WTC11 (cell line): ENCODE measurements at regions not wholly inside any gene's neighbourhood (a gene's known extent, or its start where the extent isn't known, plus 50 kb on each side); places are given as distances from the start of the nearest gene placed in this dataset.

Experiments used
- ATAC-seq: fragments of 200-7000 bp; cut with Tn5 transposase; 2 replicates; pipeline ENCODE4 v1.10.0; 2021; ENCODE audit warnings: mild to moderate bottlenecking, moderate library complexity
- CTCF ChIA-PET: fragments of 300-600 bp; sonication (Branson Sonifier 250); formaldehyde crosslinking; loops from one replicate; lab custom pipeline; 2021; ENCODE audit warnings: antibody characterized with exemption; lab: Charles Lee
- POLR2A ChIA-PET: fragments of 350-600 bp; sonication (Branson Sonifier 250); formaldehyde crosslinking; loops from one replicate; lab custom pipeline; 2021; ENCODE audit warnings: antibody characterized with exemption; lab: Charles Lee
- DNase-seq: peaks from one replicate; pipeline ENCODE4 v3.0.0; 2021; ENCODE audit warnings: low spot score
- H3K27ac Mint-ChIP-seq: 2 replicates; pipeline ENCODE4 v1.8.0; 2021; ENCODE audit warnings: mixed read lengths
- H3K27me3 Mint-ChIP-seq: 2 replicates; pipeline ENCODE4 v1.8.0; 2021; ENCODE audit warnings: low read depth, mild to moderate bottlenecking, moderate library complexity, mixed read lengths
- H3K36me3 Mint-ChIP-seq: 2 replicates; pipeline ENCODE4 v1.8.0; 2021; ENCODE audit warnings: mixed read lengths
- H3K4me1 Mint-ChIP-seq: 2 replicates; pipeline ENCODE4 v1.8.0; 2022; ENCODE audit warnings: mixed read lengths
- H3K4me3 Mint-ChIP-seq: 2 replicates; pipeline ENCODE4 v1.8.0; 2021; ENCODE audit warnings: mild to moderate bottlenecking, moderate library complexity, mixed read lengths
- H3K9me3 Mint-ChIP-seq: 2 replicates; pipeline ENCODE4 v1.8.0; 2021; ENCODE audit warnings: mixed read lengths
- ARID4B ChIP-seq: sonication (generic); formaldehyde crosslinking; IDR thresholded peaks from 2 replicates; pipeline ENCODE4 v1.8.0; 2023; ENCODE audit warnings: missing genetic modification reagents, mild to moderate bottlenecking, borderline replicate concordance
- CBFB ChIP-seq: sonication (generic); formaldehyde crosslinking; IDR thresholded peaks from 2 replicates; pipeline ENCODE4 v1.8.1; 2022; ENCODE audit warnings: mild to moderate bottlenecking, low read depth, missing genetic modification reagents
- E2F1 ChIP-seq: sonication (generic); formaldehyde crosslinking; IDR thresholded peaks from 2 replicates; pipeline ENCODE4 v1.8.0; 2022; ENCODE audit warnings: mild to moderate bottlenecking, missing genetic modification reagents
- ELF4 ChIP-seq: sonication (generic); formaldehyde crosslinking; IDR thresholded peaks from 2 replicates; pipeline ENCODE4 v1.8.1; 2022; ENCODE audit warnings: low read depth, mild to moderate bottlenecking, moderate library complexity, missing genetic modification reagents
- EMX1 ChIP-seq: fragments of 250-450 bp; sonication (Bioruptor Pico); IDR thresholded peaks from 2 replicates; pipeline ENCODE4 v1.8.0; 2021; ENCODE audit warnings: mild to moderate bottlenecking
- FOXJ3 ChIP-seq: sonication (generic); formaldehyde crosslinking; IDR thresholded peaks from 2 replicates; pipeline ENCODE4 v1.9.0; 2021; ENCODE audit warnings: missing genetic modification reagents, mild to moderate bottlenecking, borderline replicate concordance
- GABPB1 ChIP-seq: sonication (generic); formaldehyde crosslinking; IDR thresholded peaks from 2 replicates; pipeline ENCODE4 v1.8.1; 2023; ENCODE audit warnings: mild to moderate bottlenecking, missing genetic modification reagents
- IRF1 ChIP-seq: sonication (generic); formaldehyde crosslinking; IDR thresholded peaks from 2 replicates; pipeline ENCODE4 v1.8.0; 2023; ENCODE audit warnings: missing genetic modification reagents
- JAZF1 ChIP-seq: fragments of 250-450 bp; sonication (Bioruptor Pico); IDR thresholded peaks from 2 replicates; pipeline ENCODE4 v1.9.0; 2021; ENCODE audit warnings: moderate library complexity, mild to moderate bottlenecking, inconsistent platforms
- MAX ChIP-seq: sonication (generic); formaldehyde crosslinking; IDR thresholded peaks from 2 replicates; pipeline ENCODE4 v1.8.0; 2022; ENCODE audit warnings: mild to moderate bottlenecking, missing genetic modification reagents
- MLX ChIP-seq: sonication (generic); formaldehyde crosslinking; IDR thresholded peaks from 2 replicates; pipeline ENCODE4 v1.8.1; 2023; ENCODE audit warnings: mild to moderate bottlenecking, missing genetic modification reagents, moderate library complexity
- PRRX2 ChIP-seq: fragments of 250-450 bp; sonication (Bioruptor Pico); IDR thresholded peaks from 2 replicates; pipeline ENCODE4 v1.8.0; 2021; ENCODE audit warnings: mild to moderate bottlenecking
- SMAD4 ChIP-seq: sonication (generic); formaldehyde crosslinking; IDR thresholded peaks from 2 replicates; pipeline ENCODE4 v1.8.0; 2022; ENCODE audit warnings: mild to moderate bottlenecking, missing genetic modification reagents
- SOX15 ChIP-seq: fragments of 250-450 bp; sonication (Bioruptor Pico); IDR thresholded peaks from 2 replicates; pipeline ENCODE4 v1.9.0; 2021; ENCODE audit warnings: mild to moderate bottlenecking
- SP1 ChIP-seq: sonication (generic); formaldehyde crosslinking; conservative IDR thresholded peaks from 2 replicates; pipeline ENCODE4 v1.8.1; 2022; ENCODE audit warnings: missing genetic modification reagents
- TCF7 ChIP-seq: sonication (generic); formaldehyde crosslinking; IDR thresholded peaks from 2 replicates; pipeline ENCODE4 v1.8.0; 2022; ENCODE audit warnings: mild to moderate bottlenecking, low read depth, missing genetic modification reagents, moderate library complexity
- TP53 ChIP-seq: sonication (generic); formaldehyde crosslinking; IDR thresholded peaks from 2 replicates; pipeline ENCODE4 v1.8.1; 2023; ENCODE audit warnings: mild to moderate bottlenecking, missing genetic modification reagents
- ZBTB21 ChIP-seq: sonication (generic); formaldehyde crosslinking; IDR thresholded peaks from 2 replicates; pipeline ENCODE4 v1.8.1; 2023; ENCODE audit warnings: mild to moderate bottlenecking, missing genetic modification reagents, borderline replicate concordance
- ZNF219 ChIP-seq: sonication (generic); formaldehyde crosslinking; IDR thresholded peaks from 2 replicates; pipeline ENCODE4 v1.8.0; 2023; ENCODE audit warnings: missing genetic modification reagents, mild to moderate bottlenecking, borderline replicate concordance
- ZNF263 ChIP-seq: sonication (generic); formaldehyde crosslinking; IDR thresholded peaks from 2 replicates; pipeline ENCODE4 v1.8.1; 2022; ENCODE audit warnings: low read depth, mild to moderate bottlenecking, moderate library complexity, missing genetic modification reagents
- ZNF512 ChIP-seq: sonication (generic); formaldehyde crosslinking; IDR thresholded peaks from 2 replicates; pipeline ENCODE4 v1.8.1; 2022; ENCODE audit warnings: missing genetic modification reagents, borderline replicate concordance
- TF ChIP-seq, protein P1 (sequence below): sonication (generic); formaldehyde crosslinking; IDR thresholded peaks from 2 replicates; pipeline ENCODE4 v1.8.0; 2022; ENCODE audit warnings: mild to moderate bottlenecking, missing genetic modification reagents
- TF ChIP-seq, protein P2 (sequence below): fragments of 250-450 bp; sonication (Bioruptor Pico); IDR thresholded peaks from 2 replicates; pipeline ENCODE4 v2.1.2; 2022; ENCODE audit warnings: mild to moderate bottlenecking, moderate library complexity

GRCh38 chr2:8502316-8502715 lies 179.5 kb upstream of the ID2 start:
- no peak for ATAC-seq
- H3K9me3 Mint-ChIP-seq, result peaks cover 14% of the 10 kb centered on the region
- CTCF ChIA-PET, result no interaction called here
- H3K36me3 Mint-ChIP-seq, result no peaks in the 10 kb centered on the region
- no peaks in the 10 kb centered on the region for H3K27me3 Mint-ChIP-seq
- H3K4me1 Mint-ChIP-seq, result peaks cover 6% of the 10 kb centered on the region
- no peak overlapping the region for H3K27ac Mint-ChIP-seq
- no peak overlapping the region for H3K4me3 Mint-ChIP-seq
- DNase-seq, result no peak
- TF ChIP-seq TCF7 (CRISPR knock-in tag), result no peak
- TF ChIP-seq JAZF1, result no peak
- TF ChIP-seq FOXJ3, result no peak
- no peak for TF ChIP-seq IRF1 (CRISPR knock-in tag)
- TF ChIP-seq MLX, result no peak
- TF ChIP-seq ZNF512 (CRISPR knock-in tag), result no peak
- TF ChIP-seq, protein P1, sequence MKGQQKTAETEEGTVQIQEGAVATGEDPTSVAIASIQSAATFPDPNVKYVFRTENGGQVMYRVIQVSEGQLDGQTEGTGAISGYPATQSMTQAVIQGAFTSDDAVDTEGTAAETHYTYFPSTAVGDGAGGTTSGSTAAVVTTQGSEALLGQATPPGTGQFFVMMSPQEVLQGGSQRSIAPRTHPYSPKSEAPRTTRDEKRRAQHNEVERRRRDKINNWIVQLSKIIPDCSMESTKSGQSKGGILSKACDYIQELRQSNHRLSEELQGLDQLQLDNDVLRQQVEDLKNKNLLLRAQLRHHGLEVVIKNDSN (CRISPR knock-in tag), result no peak
- TF ChIP-seq GABPB1 (CRISPR knock-in tag), result no peak
- no peak for TF ChIP-seq ELF4 (CRISPR knock-in tag)
- POLR2A ChIA-PET, result no interaction called here

- ChIA-PET CTCF (interaction anchor here (1.1 kb wide), 1 partner anchor 16 kb away, joined by 3 read pairs; no protein-coding TSS in a partner anchor), POLR2A (no interaction called here)
- TF ChIP-seq ZNF219, result no peak
- no peak for TF ChIP-seq E2F1 (CRISPR knock-in tag)
- DNase-seq (no peak), ATAC-seq (peak; percentile 44)
- peaks cover 19% of the 10 kb centered on the region for H3K36me3 Mint-ChIP-seq
- no peaks in the 10 kb centered on the region for H3K27me3 Mint-ChIP-seq
- peaks cover 33% of the 10 kb centered on the region for H3K9me3 Mint-ChIP-seq
- no peak overlapping the region for H3K27ac Mint-ChIP-seq
- H3K4me3 Mint-ChIP-seq, result no peak overlapping the region
- peaks cover 6% of the 10 kb centered on the region for H3K4me1 Mint-ChIP-seq
Observed at GRCh38 chr2:8505311-8505920, 176.4 kb upstream of the ID2 start.

- H3K27ac Mint-ChIP-seq, result no peak overlapping the region
- no peaks in the 10 kb centered on the region for H3K27me3 Mint-ChIP-seq
- ChIA-PET CTCF (no interaction called here), POLR2A (no interaction called here)
- ATAC-seq (no peak), DNase-seq (no peak)
- H3K4me3 Mint-ChIP-seq, result no peak overlapping the region
- H3K4me1 Mint-ChIP-seq, result peaks cover 6% of the 10 kb centered on the region
- H3K36me3 Mint-ChIP-seq, result peaks cover 19% of the 10 kb centered on the region
- peaks cover 38% of the 10 kb centered on the region for H3K9me3 Mint-ChIP-seq
- no peak for TF ChIP-seq TP53 (CRISPR knock-in tag)
- TF ChIP-seq SOX15, result no peak
- no peak for TF ChIP-seq ARID4B (CRISPR knock-in tag)
- no peak for TF ChIP-seq EMX1 (CRISPR knock-in tag)
- no peak for TF ChIP-seq MAX
- no peak for TF ChIP-seq ZNF263 (CRISPR knock-in tag)
- no peak for TF ChIP-seq PRRX2 (CRISPR knock-in tag)
- TF ChIP-seq, protein P2, sequence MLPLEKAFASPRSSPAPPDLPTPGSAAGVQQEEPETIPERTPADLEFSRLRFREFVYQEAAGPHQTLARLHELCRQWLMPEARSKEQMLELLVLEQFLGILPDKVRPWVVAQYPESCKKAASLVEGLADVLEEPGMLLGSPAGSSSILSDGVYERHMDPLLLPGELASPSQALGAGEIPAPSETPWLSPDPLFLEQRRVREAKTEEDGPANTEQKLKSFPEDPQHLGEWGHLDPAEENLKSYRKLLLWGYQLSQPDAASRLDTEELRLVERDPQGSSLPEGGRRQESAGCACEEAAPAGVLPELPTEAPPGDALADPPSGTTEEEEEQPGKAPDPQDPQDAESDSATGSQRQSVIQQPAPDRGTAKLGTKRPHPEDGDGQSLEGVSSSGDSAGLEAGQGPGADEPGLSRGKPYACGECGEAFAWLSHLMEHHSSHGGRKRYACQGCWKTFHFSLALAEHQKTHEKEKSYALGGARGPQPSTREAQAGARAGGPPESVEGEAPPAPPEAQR (CRISPR knock-in tag), result no peak
- no peak for TF ChIP-seq ZBTB21 (CRISPR knock-in tag)
- TF ChIP-seq SMAD4 (CRISPR knock-in tag), result no peak
- no peak for TF ChIP-seq CBFB (CRISPR knock-in tag)
- TF ChIP-seq SP1, result no peak
Observed at GRCh38 chr2:8506746-8507145, 175.1 kb upstream of the ID2 start.
